ENCODE measurements at regions not wholly inside any gene's neighbourhood (a gene's known extent, or its start where the extent isn't known, plus 50 kb on each side); places are given as distances from the start of the nearest gene placed in this dataset.

DNA sequence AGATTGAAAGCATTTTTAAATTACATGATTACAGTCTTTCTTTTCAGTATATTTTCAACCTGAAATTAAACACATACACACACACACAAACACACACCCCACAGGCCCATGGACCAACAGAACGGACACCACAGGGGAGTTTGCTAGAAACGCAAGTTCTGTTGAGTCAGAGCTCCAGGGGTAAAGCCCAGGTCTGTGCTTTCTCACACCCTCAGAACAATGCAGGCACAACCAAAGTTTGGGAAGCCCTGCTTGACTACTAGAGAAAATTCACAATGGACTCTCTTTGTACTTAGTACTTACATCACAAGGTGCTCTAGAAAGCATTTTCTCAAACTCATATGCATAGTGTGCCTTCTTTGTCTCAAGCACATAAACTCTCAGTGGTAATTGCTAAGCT is 704.0 kb upstream of the IGFBP3 start:
- TF ChIP-seq, protein P1, sequence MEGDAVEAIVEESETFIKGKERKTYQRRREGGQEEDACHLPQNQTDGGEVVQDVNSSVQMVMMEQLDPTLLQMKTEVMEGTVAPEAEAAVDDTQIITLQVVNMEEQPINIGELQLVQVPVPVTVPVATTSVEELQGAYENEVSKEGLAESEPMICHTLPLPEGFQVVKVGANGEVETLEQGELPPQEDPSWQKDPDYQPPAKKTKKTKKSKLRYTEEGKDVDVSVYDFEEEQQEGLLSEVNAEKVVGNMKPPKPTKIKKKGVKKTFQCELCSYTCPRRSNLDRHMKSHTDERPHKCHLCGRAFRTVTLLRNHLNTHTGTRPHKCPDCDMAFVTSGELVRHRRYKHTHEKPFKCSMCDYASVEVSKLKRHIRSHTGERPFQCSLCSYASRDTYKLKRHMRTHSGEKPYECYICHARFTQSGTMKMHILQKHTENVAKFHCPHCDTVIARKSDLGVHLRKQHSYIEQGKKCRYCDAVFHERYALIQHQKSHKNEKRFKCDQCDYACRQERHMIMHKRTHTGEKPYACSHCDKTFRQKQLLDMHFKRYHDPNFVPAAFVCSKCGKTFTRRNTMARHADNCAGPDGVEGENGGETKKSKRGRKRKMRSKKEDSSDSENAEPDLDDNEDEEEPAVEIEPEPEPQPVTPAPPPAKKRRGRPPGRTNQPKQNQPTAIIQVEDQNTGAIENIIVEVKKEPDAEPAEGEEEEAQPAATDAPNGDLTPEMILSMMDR (IDR thresholded peaks at IDR 0.05), result no peak
- no peak for TF ChIP-seq EZH2 (IDR thresholded peaks at IDR 0.05)
